ENCODE measurements at regions not wholly inside any gene's neighbourhood (a gene's known extent, or its start where the extent isn't known, plus 50 kb on each side); places are given as distances from the start of the nearest gene placed in this dataset.
"Not testable (repeated sequence)": the region's sequence is repeated elsewhere in the genome, so short reads cannot be mapped to it uniquely, and the experiment has no call there.

DNA sequence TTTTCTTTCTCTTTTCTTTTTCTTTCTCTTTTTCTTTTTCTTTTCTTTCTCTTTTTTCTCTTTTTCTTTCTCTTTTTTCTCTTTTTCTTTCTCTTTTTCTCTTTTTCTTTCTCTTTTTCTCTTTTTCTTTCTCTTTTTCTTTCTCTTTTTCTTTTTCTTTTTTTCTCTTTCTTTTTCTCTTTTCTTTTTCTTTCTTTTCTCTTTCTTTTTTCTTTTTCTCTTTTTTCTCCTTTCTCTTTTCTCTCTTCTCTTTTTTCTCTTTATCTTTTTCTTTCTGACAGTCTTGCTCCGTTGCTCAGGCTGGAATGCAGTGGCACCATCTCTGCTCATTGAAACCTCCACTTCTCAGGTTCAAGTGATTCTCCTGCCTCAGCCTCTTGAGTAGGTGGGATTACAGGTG, 335.7 kb downstream of the SQOR start:
- no peak for DNase-seq

DNA sequence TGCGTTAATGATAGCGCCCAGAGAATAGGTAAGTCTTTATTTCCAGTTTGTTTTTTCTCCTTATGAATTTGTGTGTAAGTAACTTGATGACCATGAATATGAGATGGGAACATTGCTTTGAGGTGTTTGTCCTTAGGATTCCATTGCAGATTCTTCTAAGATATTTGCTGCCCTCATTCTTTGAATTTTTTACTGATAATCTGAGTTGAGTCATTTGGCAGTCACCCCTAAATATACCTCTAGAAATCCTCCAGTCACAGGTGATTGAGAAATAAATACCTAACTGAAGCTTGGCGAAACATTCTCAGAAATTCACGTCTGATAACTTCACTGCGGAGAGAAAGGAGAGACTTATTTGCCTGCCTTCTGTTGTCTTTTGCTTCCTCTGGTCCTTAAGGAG, 345.5 kb downstream of the SQOR start:
- DNase-seq = no peak

DNA sequence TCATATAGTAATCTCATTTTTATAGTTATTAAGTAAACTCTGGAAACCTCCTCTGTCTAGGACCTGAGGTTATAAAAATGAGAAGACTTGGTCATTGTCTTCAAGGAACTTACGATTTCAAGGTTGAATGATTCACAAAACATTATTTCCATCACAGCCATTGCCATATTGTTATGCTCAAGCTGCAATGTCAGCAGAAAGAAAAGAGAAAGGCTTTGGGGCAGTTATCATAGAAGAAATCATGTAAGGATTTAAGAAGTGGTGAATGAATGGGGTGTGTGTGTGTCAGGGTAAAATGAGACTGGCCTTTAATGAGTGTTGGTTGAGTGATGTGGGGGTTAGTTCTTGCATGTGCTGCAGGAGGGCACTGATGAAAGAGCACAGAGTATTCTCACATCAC, 346.8 kb downstream of the SQOR start:
- DNase-seq = no peak

DNA sequence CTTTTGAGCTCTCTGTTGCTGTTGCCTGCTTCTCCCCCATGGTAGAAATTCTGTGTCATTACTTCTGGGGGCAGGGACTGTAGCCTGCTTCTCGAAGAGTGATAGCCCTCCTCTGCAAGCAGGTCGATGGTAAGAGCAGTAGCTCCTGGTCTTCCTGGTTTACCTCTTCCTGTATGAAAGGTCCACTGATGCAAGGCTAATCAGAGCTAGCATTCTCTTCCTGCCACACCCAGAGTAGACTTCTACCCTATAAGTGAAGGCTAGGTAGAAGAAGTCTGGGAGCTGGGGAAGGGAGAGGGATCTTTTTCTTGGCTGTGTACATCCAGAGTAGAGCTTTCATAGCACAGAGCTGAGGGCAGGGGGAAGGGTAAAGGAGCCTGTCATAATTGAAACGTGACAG, 357.0 kb downstream of the SQOR start:
- no peak for DNase-seq

DNA sequence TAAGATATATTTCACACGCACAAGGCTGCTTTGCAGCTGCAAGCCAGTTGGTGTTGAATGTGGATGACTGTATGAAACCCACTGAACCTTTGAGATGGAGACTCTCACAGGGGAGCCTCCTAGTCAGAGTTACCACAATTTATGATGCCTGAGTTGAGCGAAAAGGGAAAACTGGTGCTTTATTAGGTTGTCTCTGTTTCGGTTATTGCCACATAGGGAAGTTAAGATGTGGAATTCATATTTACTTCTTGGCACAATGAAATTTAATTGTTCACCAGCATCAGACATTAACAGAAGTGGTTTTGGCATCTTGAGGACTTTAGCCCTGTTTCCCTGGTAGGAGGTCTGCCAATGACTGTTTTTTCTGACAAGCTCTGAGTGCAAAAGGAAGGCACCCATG, 358.2 kb downstream of the SQOR start:
- DNase-seq = no peak

DNA sequence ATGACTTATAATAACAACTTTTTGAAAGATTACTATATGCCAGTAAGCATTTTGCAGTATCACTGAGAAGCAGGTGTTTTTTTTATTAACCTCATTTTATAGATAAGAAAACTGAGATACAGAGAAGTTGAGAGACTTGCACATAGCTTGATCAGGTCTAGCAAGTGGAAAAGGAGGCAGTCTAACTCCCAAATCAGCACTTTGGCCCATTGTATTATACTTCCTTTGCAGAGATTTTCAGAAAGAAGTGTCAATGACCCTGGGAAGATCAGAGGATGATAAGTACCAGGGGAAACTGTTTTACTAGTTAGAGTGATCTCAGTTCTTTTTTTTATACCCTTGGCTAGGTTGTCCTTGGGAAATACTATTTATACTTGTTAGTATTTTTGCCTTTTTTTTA, 358.7 kb downstream of the SQOR start:
- no peak for DNase-seq

DNA sequence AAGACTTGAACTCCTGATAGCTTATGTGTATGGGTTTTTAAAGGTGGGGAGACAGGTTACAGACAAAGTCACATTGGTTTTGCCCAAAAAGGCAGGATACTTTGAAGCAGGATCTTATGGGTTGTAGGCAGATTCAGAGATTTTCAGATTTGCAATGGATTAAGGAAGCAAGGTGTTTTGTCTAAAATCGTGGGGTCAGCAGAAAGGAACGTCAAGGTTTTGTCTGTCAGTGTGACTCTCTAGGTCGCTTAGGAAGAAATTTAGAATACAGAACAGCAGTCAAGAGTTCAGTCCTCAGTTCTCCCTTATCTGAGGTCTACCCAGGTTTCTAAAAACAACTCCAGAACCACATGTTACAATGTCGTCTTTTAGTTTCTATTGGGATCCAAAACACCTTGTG, 361.0 kb downstream of the SQOR start:
- DNase-seq = no peak

DNA sequence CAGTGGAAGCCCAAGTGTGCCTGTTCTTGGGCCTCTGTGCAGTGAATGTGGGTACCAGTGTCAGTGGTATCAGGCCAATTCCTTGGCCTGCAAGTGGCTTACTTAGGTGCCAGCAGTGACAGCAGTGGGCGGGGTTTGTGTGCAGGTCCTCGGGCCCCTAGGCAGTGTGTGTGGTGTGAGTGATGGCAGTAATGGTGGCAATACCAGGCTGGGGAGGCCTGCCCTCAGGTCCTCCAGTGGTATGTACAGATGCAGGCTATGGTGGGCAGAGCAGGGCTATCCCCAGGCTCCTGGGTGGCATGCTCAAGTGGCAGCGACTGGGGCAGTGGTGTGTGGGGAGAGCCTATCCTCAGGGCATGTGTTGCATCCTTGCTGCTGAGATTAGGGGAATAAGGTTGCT, 379.7 kb downstream of the SQOR start:
- DNase-seq = no peak

DNA sequence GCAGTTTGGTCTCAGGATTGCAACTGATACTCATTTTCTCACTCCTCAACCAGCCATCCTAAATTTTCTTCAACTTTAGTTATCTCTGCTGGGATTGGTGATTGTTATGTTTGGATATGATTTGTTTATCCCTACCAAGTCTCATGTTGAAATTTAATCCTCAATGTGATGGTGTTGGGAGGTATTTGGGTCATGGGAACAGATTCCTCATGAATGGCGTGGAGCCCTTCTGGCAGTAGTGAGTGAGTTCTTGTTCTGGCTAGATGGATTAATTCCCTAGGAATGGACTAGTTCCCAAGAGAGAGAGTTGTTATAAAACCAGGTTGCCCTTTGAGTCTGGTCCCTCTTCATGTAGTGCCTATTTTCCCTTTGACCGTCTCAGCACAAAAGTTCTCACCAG, 399.9 kb downstream of the SQOR start:
- no peak for DNase-seq

DNA sequence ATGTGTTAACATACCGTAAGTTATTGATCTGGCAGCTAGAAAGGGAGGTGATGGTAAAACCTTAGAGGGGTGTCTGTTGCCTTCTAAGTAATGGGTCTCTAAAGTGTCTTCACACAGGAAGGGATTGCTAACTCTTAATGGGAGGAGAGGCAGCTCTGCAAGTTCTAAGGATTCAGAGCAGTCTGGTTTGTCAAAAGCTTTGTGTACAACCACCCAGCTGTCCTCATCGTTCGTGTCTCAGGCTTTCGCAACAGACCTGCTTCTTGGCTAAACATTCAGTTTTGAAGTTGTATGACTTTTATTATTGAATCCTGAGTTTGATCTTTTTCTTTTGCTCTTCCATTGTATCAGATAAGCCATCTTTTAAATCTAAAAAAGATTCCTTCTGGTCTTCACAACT, 404.9 kb downstream of the SQOR start:
- no peak for DNase-seq

DNA sequence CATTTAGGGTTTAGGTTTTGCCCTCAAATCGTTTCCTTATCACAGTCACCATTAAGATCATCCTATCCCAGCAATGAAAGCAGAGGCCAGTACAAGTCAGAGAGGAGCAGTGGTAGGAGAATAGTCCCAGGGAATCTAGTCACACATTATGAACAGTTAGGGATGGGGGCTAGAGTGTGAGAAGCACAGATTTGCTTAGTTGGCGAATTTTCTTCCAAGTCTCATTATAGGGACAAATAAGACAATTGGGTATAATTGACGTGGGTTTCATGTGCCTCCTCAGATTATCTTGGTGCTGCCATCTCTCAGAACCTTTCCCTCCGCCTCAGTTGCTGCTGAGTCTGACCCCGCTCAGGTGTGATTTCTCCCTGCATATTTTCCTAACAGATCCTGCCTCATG, 407.1 kb downstream of the SQOR start:
- no peak for DNase-seq

DNA sequence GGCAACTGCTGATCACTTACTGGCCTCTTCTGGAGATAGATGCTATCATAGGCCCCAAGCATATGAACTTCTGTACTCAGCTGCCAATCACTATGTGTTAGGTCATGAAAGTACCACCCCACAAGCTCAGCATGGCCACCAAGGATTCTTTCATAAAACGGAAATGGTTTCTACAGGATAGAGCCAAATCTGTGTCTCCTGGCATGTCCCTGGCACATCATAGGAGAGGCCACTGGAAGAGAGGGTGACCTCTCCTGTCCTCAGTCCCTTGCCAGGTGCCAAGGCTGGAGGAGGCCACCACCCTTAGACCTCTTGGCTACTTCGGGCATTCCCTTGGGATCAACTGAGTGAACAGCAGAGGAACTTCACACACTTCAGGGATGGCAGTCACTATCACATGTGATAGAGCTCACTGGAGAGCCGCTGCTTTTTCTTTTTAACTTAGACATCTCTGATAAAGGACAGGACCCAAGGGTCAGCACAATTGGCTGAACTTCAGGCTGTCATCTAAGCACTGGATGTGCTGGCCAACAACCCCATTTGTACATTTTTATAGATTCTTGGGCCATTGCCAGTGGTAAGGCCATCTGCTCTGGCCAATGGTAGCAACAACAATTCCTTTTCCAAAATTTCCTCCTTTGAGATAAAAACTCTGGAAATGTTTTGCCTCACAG, 425.2 kb downstream of the SQOR start:
- no peak for DNase-seq

DNA sequence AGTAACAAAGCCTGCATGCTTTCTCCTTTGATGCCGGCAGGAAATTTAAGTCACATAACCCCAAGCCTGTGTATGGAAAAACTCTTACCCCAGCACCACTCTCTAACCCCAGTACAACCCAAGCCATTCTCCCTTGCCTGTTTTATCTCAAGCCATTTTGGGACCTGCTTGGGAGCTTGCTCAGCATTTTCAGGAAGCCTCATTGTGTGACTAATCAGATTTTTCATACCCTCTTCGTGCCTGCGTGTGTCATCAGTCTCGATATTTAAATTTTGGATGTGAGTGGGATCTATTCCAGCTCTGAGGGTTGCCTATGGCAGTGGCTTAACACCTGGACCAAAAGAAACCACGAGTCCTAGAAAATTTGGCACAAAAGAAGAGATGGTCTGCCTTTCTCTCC, 426.2 kb downstream of the SQOR start:
- DNase-seq = no peak

DNA sequence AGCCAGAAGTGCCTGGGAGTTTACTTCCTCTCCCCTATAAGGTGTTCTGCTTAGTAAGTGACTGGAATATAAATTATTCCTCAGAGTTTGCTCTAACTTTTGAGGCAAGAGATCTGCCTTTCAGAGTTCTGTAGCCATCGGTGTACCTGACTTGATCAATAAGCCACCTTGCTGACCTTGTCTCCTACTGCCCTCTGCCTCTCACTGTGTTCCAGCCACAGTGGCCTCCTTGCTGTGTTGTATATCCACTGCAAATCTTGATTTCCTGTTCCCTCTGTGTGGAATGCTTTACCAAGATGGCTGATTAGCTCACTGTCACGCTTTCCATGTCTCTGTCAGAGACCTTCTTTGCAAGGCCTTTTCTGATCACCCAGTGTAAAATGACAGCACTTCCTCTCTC, 442.4 kb downstream of the SQOR start:
- DNase-seq = no peak

DNA sequence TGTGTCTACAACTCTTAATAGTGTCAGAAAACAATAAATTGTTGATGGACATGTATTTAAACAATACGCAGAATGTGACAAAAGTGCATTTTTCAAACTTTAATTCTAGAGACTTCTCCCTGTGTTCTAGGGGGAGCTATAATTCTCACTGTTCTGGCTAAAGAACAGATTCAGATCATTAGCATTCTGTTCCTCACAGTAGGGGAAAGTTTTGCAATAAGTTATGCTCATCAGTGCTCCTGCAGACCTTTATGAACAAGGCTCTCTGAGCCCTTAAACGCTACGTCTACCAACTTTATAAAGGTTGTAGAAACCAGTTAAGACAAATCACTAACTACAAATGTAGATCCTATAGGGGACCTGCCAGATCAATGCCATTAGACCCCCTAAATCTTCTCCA, 444.2 kb downstream of the SQOR start:
- no peak for DNase-seq

DNA sequence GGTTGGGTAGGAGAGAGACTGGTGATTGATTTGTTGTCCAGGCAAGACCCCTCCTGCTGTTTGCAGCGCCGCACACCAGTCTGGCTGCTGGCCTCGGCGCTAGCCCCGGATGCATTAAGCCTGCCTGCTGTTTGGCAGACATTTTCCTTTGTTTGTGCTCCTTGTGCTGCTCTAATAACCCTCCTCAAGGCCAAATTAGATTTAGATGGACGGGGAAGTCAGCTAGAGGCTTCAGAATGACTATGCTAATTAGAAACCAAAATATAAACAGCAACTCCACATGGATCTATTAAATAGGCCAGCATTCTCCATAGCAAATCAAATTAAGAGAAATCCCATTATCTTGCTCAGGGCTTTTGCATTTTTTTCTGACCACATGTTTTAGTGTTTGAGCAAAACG, 445.2 kb downstream of the SQOR start:
- DNase-seq = no peak

DNA sequence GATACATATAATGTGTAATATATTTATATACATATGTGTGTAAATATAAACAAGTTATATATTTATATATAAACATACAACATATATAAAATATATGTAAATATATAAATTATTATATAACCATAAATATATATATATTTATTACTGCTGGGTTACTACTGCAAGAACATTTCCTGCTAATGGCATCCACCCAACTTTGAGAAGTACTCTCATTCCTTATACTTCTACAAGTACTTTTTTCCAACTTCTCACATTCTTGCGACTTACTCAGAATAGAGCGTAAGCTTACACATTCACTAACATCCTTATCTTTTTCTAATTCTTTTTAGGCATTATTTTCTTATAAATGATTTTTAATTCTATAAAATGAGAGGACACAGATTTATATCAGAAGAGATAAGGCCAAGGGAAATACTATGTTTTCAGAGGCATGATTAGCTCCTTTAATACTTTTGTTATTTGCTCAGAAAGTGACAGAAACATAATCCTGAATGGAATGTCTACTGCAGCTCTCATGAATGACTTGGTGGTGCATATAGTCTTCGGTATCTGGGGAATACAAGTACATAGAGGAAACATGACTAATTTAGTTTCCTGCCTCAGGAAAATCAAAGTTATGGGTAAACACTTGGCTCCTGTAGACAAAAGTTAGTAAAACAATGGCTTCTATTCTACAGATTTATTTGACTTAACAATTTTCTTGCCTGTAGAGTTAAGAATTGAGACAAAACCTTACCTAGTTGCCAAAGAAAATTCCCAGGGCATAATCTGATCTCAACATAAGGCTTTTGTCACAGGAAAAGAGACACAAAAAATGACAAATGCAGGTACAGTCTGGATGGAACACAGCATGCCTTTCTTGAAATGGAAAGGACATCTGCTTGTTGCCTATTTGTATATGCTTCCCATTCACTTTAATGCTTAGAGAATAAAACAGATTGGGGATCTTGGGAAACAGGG, 453.9 kb downstream of the SQOR start:
- no peak for DNase-seq

DNA sequence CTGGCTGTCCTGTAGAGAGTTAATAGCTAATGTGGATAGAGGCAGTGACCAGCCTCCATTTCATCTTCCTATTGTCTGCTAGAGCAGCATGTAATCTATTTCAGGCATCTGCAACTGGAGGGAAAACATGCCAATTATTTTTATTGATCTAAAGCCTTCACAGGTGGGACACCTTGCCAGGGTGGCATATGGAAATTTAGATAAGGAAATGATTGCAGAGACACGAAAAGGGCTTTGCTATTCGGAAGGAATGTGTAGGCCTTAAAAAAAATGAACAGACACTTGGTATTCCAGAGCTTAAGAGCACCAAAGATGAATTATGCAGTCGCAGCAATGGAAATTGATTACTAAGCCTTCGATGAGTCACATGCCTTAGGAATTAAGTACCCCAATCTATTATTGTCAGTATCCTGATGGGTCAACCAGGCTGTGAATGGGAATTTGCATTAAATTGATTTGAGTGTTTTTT, 454.7 kb downstream of the SQOR start:
- no peak for DNase-seq

DNA sequence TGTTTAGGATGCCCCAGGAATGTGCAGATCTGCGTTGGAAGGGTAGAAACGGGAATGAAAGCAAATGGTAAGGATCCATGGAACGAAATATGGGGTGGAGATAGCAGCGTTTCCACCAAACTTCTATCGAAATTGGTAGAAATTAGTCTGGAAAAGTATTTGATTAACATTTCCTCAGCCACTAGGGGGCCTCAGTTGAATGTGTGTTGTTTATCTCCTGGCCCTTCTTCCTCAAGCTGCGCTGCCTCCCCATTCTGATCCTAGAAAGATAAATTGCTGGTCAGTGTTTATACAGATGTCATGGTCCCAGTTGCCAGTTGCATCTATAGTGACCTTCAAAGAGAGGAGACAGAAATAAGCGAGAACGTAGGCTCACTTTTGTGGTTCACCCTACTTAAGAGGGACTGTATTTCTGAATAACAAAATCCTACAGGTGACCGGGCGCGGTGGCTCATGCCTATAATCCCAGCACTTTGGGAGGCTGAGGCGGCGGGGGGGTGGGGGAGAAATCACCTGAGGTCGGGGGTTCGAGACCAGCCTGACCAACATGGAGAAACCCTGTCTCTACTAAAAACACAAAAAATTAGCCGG, 457.1 kb downstream of the SQOR start:
- DNase-seq = peak; percentile 16

DNA sequence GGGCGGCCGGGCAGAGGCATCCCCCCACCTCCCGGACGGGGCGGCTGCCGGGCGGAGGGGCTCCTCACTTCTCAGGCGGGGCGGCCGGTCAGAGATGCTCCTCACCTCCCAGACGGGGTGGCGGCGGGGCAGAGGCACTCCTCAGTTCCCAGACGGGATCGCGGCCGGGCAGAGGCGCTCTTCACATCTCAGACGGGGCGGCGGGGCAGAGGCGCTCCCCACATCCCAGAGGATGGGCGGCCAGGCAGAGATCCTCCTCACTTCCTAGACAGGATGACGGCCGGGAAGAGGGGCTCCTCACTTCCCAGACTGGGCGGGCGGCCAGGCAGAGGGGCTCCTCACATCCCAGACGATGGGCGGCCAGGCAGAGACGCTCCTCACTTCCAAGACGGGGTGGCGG, 463.2 kb downstream of the SQOR start:
- not testable (repeated sequence) for DNase-seq

DNA sequence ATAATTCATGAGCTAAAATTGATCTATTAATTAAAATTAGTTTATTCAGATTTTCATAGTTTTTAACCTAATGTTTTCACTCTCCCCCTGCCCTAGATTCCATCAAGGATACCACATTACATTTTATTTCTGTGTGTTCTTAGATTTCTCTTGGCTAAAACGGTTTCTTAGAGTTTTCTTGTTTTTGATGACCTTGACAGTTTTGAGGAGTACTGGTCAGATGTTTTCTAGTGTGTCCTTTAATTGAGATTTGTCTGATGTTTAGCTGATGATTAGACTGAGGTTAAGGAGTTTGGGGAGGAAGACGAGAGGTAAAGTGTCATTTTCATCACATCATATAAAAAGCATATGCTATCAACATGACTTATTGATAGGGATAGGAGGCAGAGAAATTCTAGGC, 475.9 kb downstream of the SQOR start:
- no peak for DNase-seq

DNA sequence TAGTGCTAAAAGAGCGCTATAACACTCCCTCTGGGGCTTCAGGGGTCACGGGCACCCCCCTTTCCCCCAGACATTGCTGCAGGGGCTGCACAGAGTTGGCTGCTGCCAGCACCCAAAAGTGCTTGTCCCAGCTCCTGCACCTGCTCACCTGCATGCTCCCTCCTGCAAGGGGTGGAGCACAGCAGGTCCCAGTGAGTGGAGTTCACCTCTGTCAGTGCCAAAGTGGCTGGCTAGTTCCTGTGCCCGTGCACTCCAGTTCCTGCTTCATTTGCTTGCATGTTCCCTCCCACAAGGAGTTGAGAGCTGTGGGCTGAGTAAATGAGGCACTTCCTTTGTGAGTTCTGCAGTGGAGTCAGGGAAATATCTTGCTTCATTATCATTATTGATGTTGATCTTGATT, 476.9 kb downstream of the SQOR start:
- no peak for DNase-seq

DNA sequence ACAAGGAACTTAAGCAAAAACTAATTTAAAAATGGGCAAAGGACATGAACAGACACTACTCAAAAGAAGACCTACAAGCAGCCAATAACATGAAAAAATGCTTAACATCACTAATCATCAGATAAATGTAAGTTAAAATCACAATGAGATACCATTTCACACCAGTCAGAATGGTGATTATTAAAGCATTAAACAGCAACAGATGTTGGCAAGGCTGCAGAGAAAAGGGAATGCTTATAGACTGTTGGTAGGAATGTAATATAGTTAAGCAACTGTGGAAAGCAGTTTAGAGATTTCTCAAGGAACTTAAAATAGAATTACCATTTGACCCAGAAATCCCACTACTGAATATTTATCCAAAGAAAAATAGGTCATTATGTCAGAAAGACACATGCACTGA, 482.2 kb downstream of the SQOR start:
- no peak for DNase-seq

DNA sequence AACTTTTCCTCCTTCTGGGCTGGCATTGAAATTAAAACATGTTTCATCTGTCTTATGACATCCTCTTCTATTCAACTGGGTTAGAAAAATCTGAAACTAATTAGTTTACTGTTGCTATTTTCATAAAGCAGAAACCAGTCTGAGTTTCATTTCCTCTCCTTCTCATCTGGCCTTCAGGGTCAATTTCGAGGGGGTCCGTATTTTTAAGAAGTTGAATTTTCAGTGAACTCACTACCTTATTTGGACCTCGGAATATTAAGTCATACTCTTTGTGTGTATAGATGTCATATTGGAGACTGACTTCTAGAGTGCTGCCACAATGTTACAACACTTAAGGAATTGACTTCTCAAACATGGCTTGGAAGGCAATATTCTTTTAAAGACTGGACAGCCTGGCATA, 485.9 kb downstream of the SQOR start:
- DNase-seq = no peak

All from suppressor macrophage treated with lipopolysaccharide for 4 hours (primary cell).